Neural crest cell (in vitro differentiated cells): ENCODE measurements at regions not wholly inside any gene's neighbourhood (a gene's known extent, or its start where the extent isn't known, plus 50 kb on each side); places are given as distances from the start of the nearest gene placed in this dataset.

Source experiments
- DNase-seq: peaks from one replicate; pipeline ENCODE4 v3.0.0; 2021; ENCODE audit warnings: low read depth, mixed read lengths, low spot score
- H3K27ac Mint-ChIP-seq: one replicate; pipeline ENCODE4 v1.8.0; 2021; ENCODE audit warnings: mild to moderate bottlenecking, mixed read lengths; ENCODE audit not compliant: unreplicated experiment
- H3K27me3 Mint-ChIP-seq: 2 replicates; pipeline ENCODE4 v1.8.0; 2021; ENCODE audit warnings: low read depth, mild to moderate bottlenecking, mixed read lengths
- H3K36me3 Mint-ChIP-seq: 2 replicates; pipeline ENCODE4 v1.8.0; 2021; ENCODE audit warnings: low read depth, mild to moderate bottlenecking, mixed read lengths
- H3K4me1 Mint-ChIP-seq: 2 replicates; pipeline ENCODE4 v1.8.0; 2021; ENCODE audit warnings: mixed read lengths
- H3K4me3 Mint-ChIP-seq: one replicate; pipeline ENCODE4 v1.8.0; 2021; ENCODE audit warnings: mild to moderate bottlenecking, mixed read lengths
- H3K9me3 Mint-ChIP-seq: 2 replicates; pipeline ENCODE4 v1.8.0; 2021; ENCODE audit warnings: mixed read lengths
- TF ChIP-seq, protein P1 (sequence below): fragments of 200-600 bp; sonication (generic); conservative IDR thresholded peaks from 2 replicates; pipeline ENCODE4 v1.5.0; 2021; ENCODE audit warnings: antibody characterized with exemption, mild to moderate bottlenecking

DNA sequence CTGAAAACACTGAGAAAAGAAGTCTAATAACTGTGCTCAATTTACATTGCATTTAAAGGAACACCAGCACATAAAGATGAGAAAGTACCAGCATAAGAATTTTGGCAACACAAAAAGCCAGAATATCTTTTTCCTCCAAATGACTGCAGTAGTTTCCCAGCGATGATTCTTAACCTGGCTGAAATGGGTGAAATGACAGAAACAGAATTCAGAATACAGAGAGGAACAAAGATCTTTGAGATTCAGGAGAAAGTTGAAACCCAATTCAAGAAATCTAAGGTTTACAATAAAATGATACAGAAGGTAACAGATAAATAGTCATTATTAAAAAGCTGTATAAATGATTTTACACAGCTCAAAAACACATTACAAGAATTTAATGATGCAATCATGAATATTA, 197.0 kb upstream of the EYS start:
- Mint-ChIP-seq H3K36me3 (no peaks in the 10 kb centered on the region), H3K4me1 (no peaks in the 10 kb centered on the region), H3K9me3 (peaks cover 19% of the 10 kb centered on the region), H3K27ac (no peak overlapping the region), H3K27me3 (no peaks in the 10 kb centered on the region), H3K4me3 (no peak overlapping the region)
- TF ChIP-seq, protein P1, sequence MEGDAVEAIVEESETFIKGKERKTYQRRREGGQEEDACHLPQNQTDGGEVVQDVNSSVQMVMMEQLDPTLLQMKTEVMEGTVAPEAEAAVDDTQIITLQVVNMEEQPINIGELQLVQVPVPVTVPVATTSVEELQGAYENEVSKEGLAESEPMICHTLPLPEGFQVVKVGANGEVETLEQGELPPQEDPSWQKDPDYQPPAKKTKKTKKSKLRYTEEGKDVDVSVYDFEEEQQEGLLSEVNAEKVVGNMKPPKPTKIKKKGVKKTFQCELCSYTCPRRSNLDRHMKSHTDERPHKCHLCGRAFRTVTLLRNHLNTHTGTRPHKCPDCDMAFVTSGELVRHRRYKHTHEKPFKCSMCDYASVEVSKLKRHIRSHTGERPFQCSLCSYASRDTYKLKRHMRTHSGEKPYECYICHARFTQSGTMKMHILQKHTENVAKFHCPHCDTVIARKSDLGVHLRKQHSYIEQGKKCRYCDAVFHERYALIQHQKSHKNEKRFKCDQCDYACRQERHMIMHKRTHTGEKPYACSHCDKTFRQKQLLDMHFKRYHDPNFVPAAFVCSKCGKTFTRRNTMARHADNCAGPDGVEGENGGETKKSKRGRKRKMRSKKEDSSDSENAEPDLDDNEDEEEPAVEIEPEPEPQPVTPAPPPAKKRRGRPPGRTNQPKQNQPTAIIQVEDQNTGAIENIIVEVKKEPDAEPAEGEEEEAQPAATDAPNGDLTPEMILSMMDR: no peak
- DNase-seq: no peak

DNA sequence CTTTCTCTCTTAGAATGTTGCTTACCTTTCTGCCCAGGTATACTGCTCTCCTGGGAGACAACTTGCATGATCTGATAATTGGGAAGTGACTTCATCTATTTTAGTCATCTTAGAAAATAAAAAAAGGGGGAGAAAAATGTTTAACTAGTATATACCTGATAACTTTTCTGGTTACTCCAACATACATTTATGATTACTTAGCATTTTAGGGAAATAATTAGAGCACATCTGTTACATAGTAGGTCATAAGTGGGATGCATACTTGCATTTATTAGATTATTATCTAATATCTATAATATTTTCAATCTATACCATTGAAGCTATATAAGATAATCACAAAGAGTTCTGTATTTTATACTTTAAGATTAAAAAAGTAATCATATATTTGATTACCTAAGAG, 193.9 kb upstream of the EYS start:
- Mint-ChIP-seq H3K4me3 (no peak overlapping the region), H3K9me3 (peaks cover 20% of the 10 kb centered on the region), H3K4me1 (no peaks in the 10 kb centered on the region), H3K27me3 (no peaks in the 10 kb centered on the region), H3K36me3 (peaks cover 4% of the 10 kb centered on the region), H3K27ac (no peak overlapping the region)
- TF ChIP-seq, protein P1: no peak
- no peak for DNase-seq

DNA sequence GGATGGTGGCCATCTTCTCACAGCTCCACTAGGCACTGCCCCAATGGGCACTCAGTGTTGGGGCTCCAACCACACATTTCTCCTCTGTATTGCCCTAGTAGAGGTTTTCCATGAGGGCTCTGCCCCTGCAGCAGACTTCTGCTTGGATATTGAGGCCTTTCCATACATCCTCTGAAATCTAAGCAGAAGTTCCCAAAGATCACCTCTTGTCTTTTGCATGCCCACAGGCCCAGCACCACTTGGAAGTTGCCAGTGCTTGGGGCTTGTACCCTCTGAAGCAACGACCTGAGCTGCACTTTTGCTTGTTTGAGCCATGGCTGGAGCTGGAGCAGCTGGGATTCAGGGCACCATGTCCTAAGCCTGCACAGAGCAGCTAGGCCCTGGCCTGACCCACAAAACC, 189.1 kb upstream of the EYS start:
- TF ChIP-seq, protein P1: no peak
- H3K9me3 Mint-ChIP-seq: peaks cover 16% of the 10 kb centered on the region
- no peak overlapping the region for H3K27ac Mint-ChIP-seq
- H3K4me3 Mint-ChIP-seq: no peak overlapping the region
- no peaks in the 10 kb centered on the region for H3K4me1 Mint-ChIP-seq
- H3K36me3 Mint-ChIP-seq: peaks cover 6% of the 10 kb centered on the region
- DNase-seq: no peak
- H3K27me3 Mint-ChIP-seq: no peaks in the 10 kb centered on the region

GRCh38 chr6:65876668-65877067, 169.6 kb upstream of the EYS start:
- no peaks in the 10 kb centered on the region for H3K4me1 Mint-ChIP-seq
- no peaks in the 10 kb centered on the region for H3K27me3 Mint-ChIP-seq
- H3K4me3 Mint-ChIP-seq: no peak overlapping the region
- H3K36me3 Mint-ChIP-seq: no peaks in the 10 kb centered on the region
- H3K9me3 Mint-ChIP-seq: peaks cover 3% of the 10 kb centered on the region
- no peak overlapping the region for H3K27ac Mint-ChIP-seq
- TF ChIP-seq, protein P1: no peak
- no peak for DNase-seq

- Mint-ChIP-seq H3K27me3 (no peaks in the 10 kb centered on the region), H3K4me3 (no peak overlapping the region), H3K9me3 (peaks cover 11% of the 10 kb centered on the region), H3K4me1 (peaks cover 10% of the 10 kb centered on the region), H3K36me3 (peaks cover 5% of the 10 kb centered on the region), H3K27ac (no peak overlapping the region)
- DNase-seq: no peak
- TF ChIP-seq, protein P1: no peak
Observed at GRCh38 chr6:65852369-65852852, 145.4 kb upstream of the EYS start.

DNA sequence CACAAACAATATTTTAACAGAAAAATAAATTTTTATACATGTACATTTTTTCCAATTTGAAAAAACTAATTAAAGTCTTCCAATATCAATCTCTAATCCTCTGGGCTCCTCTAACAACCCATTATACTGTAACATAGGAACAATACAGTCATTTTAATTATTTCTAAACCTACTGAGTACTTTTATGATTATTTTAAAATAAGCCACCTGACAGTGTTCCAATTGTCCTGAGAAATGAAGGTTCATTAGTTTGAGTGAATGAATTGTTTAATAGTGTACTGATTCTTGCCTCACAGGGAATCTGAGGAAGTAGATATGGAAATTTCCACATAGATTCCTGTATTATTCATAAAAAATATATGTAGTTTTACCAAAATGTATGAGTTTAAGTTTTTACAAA, 123.1 kb upstream of the EYS start:
- H3K4me1 Mint-ChIP-seq: no peaks in the 10 kb centered on the region
- no peaks in the 10 kb centered on the region for H3K27me3 Mint-ChIP-seq
- no peak overlapping the region for H3K27ac Mint-ChIP-seq
- H3K9me3 Mint-ChIP-seq: peaks cover 3% of the 10 kb centered on the region
- no peak overlapping the region for H3K4me3 Mint-ChIP-seq
- no peaks in the 10 kb centered on the region for H3K36me3 Mint-ChIP-seq
- TF ChIP-seq, protein P1: no peak
- no peak for DNase-seq
